GM12892 (cell line): ENCODE measurements at regions not wholly inside any gene's neighbourhood (a gene's known extent, or its start where the extent isn't known, plus 50 kb on each side); places are given as distances from the start of the nearest gene placed in this dataset.

Experiments used
- DNase-seq: peaks from one replicate; pipeline ENCODE4 v3.0.0; 2011; ENCODE audit not compliant: insufficient read length
- FAIRE-seq: peaks from 2 replicates; lab custom pipeline; 2011; peaks lifted over from hg19 to GRCh38; lab: Jason Lieb, UNC
- POLR2A ChIP-seq: IDR thresholded peaks from 2 replicates; pipeline ENCODE4 v1.6.1; 2011; ENCODE audit warnings: low read depth, low read length, control low read depth
- POLR2AphosphoS5 ChIP-seq: IDR thresholded peaks from 2 replicates; pipeline ENCODE4 v1.6.1; 2011; ENCODE audit warnings: low read depth, low read length, control low read depth
- TAF1 ChIP-seq: IDR thresholded peaks from 2 replicates; pipeline ENCODE4 v1.6.1; 2011; ENCODE audit warnings: low read depth, mild to moderate bottlenecking, control low read depth, low read length, borderline replicate concordance

DNA sequence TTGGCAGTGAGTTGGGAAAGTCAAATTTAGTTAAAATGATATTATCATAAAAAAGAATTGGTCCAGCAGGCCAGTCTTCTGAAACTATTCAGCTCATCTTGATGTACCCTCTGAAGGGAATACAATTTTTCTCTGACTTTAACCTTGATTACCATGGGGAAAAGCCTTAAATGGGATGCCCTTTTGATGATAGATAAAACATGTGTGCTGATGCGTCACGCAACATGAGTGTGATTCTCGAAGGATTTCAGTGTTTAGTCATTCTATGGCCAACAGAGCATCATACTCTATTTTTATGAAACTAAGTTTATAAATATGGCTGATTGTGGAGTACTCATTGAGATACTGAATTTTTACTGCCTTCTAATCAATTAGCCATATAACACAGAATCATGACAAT, 171.5 kb downstream of the ZNF281 start:
- FAIRE-seq (no peak), DNase-seq (no peak)
- TF ChIP-seq POLR2AphosphoS5 = no peak
- no peak for TF ChIP-seq TAF1
- no peak for TF ChIP-seq POLR2A

DNA sequence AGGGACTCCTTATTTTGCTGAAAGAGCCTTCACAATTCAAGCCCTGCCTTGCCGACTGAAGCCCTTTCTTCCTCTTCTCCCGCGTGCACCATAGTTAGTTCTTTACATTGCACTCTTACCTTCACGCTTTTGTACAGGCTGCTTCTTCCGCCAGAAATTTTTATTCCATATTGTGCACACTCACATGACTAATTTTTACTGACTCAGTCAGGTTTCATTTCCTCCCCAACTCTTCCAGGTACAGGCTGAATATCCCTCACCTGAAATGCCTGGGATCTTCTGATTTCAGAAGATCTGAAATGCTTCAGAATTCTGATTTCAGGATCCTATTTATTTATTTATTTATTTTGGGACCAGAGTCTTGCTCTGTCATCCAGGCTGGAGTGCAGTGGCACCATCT, 172.8 kb downstream of the ZNF281 start:
- DNase-seq (no peak), FAIRE-seq (no peak)
- no peak for TF ChIP-seq TAF1
- no peak for TF ChIP-seq POLR2A
- TF ChIP-seq POLR2AphosphoS5 = no peak

DNA sequence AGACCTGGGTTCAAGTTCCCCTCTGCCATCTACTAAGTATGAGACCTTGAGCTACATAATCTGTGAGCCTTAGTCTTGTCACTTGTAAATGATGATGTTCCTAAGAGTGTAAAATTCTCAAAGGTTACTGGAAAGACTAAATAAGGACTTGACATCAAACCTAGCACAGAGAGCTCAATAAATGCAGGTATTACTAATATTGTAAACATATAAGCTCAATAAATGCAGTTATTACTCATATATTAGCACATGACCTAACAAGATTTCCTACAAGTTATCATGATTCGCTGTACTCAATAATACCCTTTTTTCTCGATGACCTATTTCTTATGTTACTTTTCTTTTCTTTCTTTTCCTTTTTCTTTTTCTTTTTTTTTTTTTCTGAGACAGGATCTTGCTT, 174.9 kb downstream of the ZNF281 start:
- DNase-seq = no peak
- no peak for FAIRE-seq
- TF ChIP-seq TAF1 (no peak), POLR2AphosphoS5 (no peak), POLR2A (no peak)

DNA sequence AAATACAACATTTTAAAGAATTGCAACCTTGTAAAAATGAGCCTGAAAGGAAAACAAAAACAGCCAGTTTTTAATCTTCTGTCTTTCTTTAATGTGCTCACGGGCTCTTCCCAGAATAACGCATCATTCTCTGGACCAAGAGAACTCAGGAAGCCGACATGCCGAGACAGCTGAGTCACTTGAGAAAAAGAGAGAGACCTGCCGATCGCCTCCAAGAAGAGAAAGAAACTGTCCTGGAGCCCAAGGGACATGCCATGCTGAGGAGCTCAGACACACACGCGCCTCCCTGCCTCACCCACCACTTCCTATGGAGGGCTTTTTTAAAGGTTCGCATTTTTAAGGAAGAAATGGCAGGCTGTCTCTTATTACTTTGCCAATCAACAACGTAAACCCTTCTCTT, 176.4 kb downstream of the ZNF281 start:
- FAIRE-seq (no peak), DNase-seq (no peak)
- TF ChIP-seq TAF1 = no peak
- no peak for TF ChIP-seq POLR2AphosphoS5

GRCh38 chr1:200231787-200232231, 178.0 kb downstream of the ZNF281 start:
- TF ChIP-seq TAF1 = no peak
- no peak for TF ChIP-seq POLR2A
- TF ChIP-seq POLR2AphosphoS5 = no peak
- FAIRE-seq = no peak
- DNase-seq = no peak

GRCh38 chr1:200230671-200231070, 179.2 kb downstream of the ZNF281 start:
- TF ChIP-seq POLR2A (no peak), TAF1 (no peak), POLR2AphosphoS5 (no peak)
- DNase-seq (no peak), FAIRE-seq (no peak)

DNA sequence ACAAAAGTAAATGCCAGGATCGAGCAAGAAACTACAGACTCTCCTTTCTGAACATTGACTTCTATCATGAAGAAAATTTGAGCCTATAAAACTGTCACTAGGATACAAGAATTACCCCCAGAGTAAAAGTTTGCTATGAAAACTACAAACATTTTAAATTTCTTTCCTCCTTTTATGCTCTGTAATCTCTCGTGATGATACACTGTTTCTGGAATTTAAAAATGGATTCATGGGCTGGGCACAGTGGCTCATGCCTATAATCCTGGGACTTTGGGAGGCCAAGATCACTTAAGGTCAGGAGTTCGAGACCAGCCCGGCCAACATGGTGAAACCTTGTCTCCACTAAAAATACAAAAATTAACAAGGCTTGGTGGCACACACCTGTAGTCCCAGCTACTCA, 181.3 kb downstream of the ZNF281 start:
- TF ChIP-seq TAF1 (no peak), POLR2A (no peak), POLR2AphosphoS5 (no peak)
- DNase-seq (no peak), FAIRE-seq (no peak)

DNA sequence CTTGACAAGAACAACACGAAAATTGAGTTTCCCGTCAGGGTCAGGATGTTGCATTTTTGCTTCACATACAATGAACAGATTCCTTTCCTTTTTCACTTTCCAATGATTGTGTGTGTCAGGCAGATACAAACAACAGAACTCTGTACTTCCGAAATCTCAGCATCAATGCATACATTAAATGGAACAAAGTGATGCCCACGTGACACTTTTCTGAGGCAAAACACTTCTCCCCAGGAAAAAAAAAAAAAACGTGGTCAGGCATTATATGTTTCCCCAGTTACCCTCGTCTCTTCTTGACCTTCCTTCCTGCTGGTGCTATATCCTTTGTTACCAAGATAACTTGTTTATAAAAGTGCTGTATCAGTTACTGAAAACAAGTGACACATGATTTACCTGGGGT, 181.8 kb downstream of the ZNF281 start:
- FAIRE-seq (no peak), DNase-seq (no peak)
- TF ChIP-seq TAF1 = no peak
- TF ChIP-seq POLR2AphosphoS5 = no peak
- no peak for TF ChIP-seq POLR2A
